Naive thymus-derived CD8-positive, alpha-beta T cell (primary cell): ENCODE measurements at regions not wholly inside any gene's neighbourhood (a gene's known extent, or its start where the extent isn't known, plus 50 kb on each side); places are given as distances from the start of the nearest gene placed in this dataset.
"Not testable (repeated sequence)": the region's sequence is repeated elsewhere in the genome, so short reads cannot be mapped to it uniquely, and the experiment has no call there.

Experiments used
- ATAC-seq, 2 donors: fragments of 150-1000 bp; cut with Tn5 transposase in 1 of 2; sonication (Bioruptor Pico), chemical (Tn5 transposase) in 1 of 2; 1 replicate in 1 of 2; 2 replicates in 1 of 2; pipeline ENCODE4 v1.10.0; 2021; ENCODE audit warnings: mild to moderate bottlenecking in 2 of 2, moderate library complexity in 2 of 2
- POLR2A ChIA-PET: fragments of 350-600 bp; sonication (Branson Sonifier 250); formaldehyde crosslinking; loops from one replicate; lab custom pipeline; 2021; ENCODE audit warnings: antibody characterized with exemption; lab: Charles Lee
- DNase-seq, 10 donors: peaks; one replicate each; pipeline versions ENCODE4 v3.0.0 to v3.0.0-alpha.2; 2020 to 2022
- H3K27ac Mint-ChIP-seq, 10 donors: one replicate each; pipeline ENCODE4 v1.8.0; 2020 to 2022; ENCODE audit warnings: mild to moderate bottlenecking in 10 of 10, mixed read lengths in 10 of 10, moderate library complexity in 4 of 10, inconsistent platforms in 1 of 10
- H3K27me3 Mint-ChIP-seq, 5 donors: one replicate each; pipeline ENCODE4 v1.8.0; 2021 to 2022; ENCODE audit warnings: mixed read lengths in 5 of 5
- H3K36me3 Mint-ChIP-seq, 3 donors: one replicate each; pipeline ENCODE4 v1.8.0; 2020 to 2022; ENCODE audit warnings: mixed read lengths in 3 of 3, mild to moderate bottlenecking in 2 of 3, inconsistent platforms in 1 of 3
- H3K4me1 Mint-ChIP-seq, 4 donors: one replicate each; pipeline ENCODE4 v1.8.0; 2021 to 2022; ENCODE audit warnings: mixed read lengths in 4 of 4
- H3K4me3 Mint-ChIP-seq, 10 donors: one replicate each; pipeline ENCODE4 v1.8.0; 2020 to 2022; ENCODE audit warnings: mild to moderate bottlenecking in 10 of 10, mixed read lengths in 10 of 10, moderate library complexity in 6 of 10, inconsistent platforms in 1 of 10
- H3K9me3 Mint-ChIP-seq, 9 donors: one replicate each; pipeline ENCODE4 v1.8.0; 2020 to 2022; ENCODE audit warnings: mixed read lengths in 9 of 9, mild to moderate bottlenecking in 3 of 9, inconsistent platforms in 1 of 9, moderate library complexity in 1 of 9

DNA sequence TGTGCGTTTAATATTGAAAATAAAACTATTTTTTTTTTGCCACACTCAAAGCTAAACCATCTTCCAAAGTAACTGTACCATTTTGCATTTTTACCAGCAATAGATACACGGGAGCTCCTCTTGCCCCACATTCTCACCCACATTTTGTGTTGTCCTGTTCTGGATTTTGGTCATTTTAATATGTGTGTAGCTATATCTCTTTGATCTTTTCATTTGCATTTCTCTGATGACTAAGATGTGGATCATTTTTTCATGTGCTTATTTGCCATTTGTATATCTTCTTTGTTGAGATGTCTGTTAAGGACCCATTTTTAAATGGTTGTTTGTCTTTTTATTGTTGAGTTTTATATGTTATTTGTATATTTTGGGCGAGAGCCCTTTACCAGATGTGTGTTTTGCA is 1543.5 kb downstream of the GRIK2 start:
- Mint-ChIP-seq H3K27me3 (no peaks in the 10 kb centered on the region), H3K4me1 (no peaks in the 10 kb centered on the region)
- POLR2A ChIA-PET = no interaction called here

DNA sequence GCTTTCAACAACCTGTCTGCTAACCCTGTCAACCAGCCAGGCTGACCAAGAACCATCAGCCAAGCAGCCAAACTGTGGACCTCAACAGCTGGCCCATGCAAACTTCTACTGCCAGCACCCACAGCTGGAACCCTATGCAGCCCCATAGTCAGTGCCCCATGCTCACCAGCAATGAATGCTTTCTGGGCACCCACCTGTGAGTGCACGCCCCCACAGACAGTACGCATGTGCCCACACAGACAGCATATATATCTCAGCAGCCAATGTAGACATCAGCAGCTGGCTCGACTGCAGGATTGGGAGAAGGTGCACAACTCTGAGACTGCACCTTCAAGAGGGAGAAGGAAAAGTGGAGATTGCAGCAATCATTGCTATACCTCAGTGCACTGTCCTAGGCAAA is 1534.6 kb downstream of the GRIK2 start:
- H3K9me3 Mint-ChIP-seq = peaks cover 0 to 10% (median 0%) of the 10 kb centered on the region in 9 donors
- POLR2A ChIA-PET = no interaction called here
- H3K4me3 Mint-ChIP-seq = no peak overlapping the region
- ATAC-seq (no peak), DNase-seq (no peak)
- no peaks in the 10 kb centered on the region for H3K4me1 Mint-ChIP-seq
- H3K36me3 Mint-ChIP-seq = no peaks in the 10 kb centered on the region
- H3K27ac Mint-ChIP-seq = no peak overlapping the region
- H3K27me3 Mint-ChIP-seq = no peaks in the 10 kb centered on the region

More for the DNA sequence above, 1543.5 kb downstream of the GRIK2 start:
- H3K27ac Mint-ChIP-seq = no peak overlapping the region
- ATAC-seq = no peak
- peaks cover 0 to 13% (median 0%) of the 10 kb centered on the region in 9 donors for H3K9me3 Mint-ChIP-seq
- no peaks in the 10 kb centered on the region for H3K36me3 Mint-ChIP-seq
- no peak overlapping the region for H3K4me3 Mint-ChIP-seq
- no peak for DNase-seq

DNA sequence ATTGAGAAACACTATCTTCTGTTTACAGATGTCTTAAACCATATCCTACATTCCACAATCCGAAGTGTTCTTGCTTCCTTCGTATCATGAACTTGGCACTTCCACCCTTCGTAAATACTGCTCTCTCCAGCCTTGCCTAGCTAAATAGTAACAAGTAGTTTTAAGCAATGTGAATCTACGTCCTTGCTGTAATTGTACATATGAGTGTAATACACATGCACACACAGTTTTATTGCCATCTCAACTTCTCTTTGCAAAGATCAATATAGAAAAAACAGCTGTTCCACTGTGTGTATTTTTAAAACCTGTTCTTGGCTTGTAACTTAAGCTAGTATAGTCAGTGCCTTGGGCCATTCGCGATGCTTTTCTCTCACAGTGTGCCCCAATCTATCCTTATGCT is 1524.7 kb downstream of the GRIK2 start:
- Mint-ChIP-seq H3K27me3 (no peaks in the 10 kb centered on the region), H3K4me1 (no peaks in the 10 kb centered on the region), H3K27ac (no peak overlapping the region), H3K9me3 (peaks cover 0 to 18% (median 3%) of the 10 kb centered on the region in 9 donors), H3K36me3 (no peaks in the 10 kb centered on the region), H3K4me3 (no peak overlapping the region)
- POLR2A ChIA-PET = no interaction called here
- DNase-seq (no peak), ATAC-seq (no peak)

GRCh38 chr6:102911571-102911970 is 1518.1 kb downstream of the GRIK2 start:
- Mint-ChIP-seq H3K4me3 (no peak overlapping the region), H3K9me3 (peaks cover 0 to 10% (median 4%) of the 10 kb centered on the region in 9 donors), H3K36me3 (no peaks in the 10 kb centered on the region), H3K4me1 (no peaks in the 10 kb centered on the region), H3K27ac (no peak overlapping the region), H3K27me3 (no peaks in the 10 kb centered on the region)
- POLR2A ChIA-PET = no interaction called here
- ATAC-seq = no peak
- no peak for DNase-seq

- H3K36me3 Mint-ChIP-seq, DNase-seq, H3K27ac Mint-ChIP-seq, H3K4me1 Mint-ChIP-seq, ATAC-seq, POLR2A ChIA-PET, H3K27me3 Mint-ChIP-seq, H3K4me3 Mint-ChIP-seq: not testable (repeated sequence)
- H3K9me3 Mint-ChIP-seq = peaks cover 0 to 15% (median 8%) of the 10 kb centered on the region in 9 donors
Observed at GRCh38 chr6:102910701-102911139, 1517.2 kb downstream of the GRIK2 start.

GRCh38 chr6:102907181-102907580 is 1513.7 kb downstream of the GRIK2 start:
- no peaks in the 10 kb centered on the region for H3K27me3 Mint-ChIP-seq
- H3K9me3 Mint-ChIP-seq = peaks cover 0 to 15% (median 11%) of the 10 kb centered on the region in 9 donors
- DNase-seq (no peak), ATAC-seq (no peak)
- no peak overlapping the region for H3K27ac Mint-ChIP-seq
- POLR2A ChIA-PET = no interaction called here
- no peaks in the 10 kb centered on the region for H3K36me3 Mint-ChIP-seq
- no peaks in the 10 kb centered on the region for H3K4me1 Mint-ChIP-seq
- H3K4me3 Mint-ChIP-seq = no peak overlapping the region

- no peak for ATAC-seq
- Mint-ChIP-seq H3K27ac (no peak overlapping the region), H3K36me3 (no peaks in the 10 kb centered on the region), H3K4me3 (no peak overlapping the region), H3K27me3 (no peaks in the 10 kb centered on the region), H3K9me3 (peaks cover 0 to 22% (median 10%) of the 10 kb centered on the region in 9 donors), H3K4me1 (no peaks in the 10 kb centered on the region)
- DNase-seq = no peak
- POLR2A ChIA-PET = no interaction called here
Observed at GRCh38 chr6:102902471-102902870, 1509.0 kb downstream of the GRIK2 start.

- POLR2A ChIA-PET = no interaction called here
- ATAC-seq (no peak), DNase-seq (no peak)
- no peaks in the 10 kb centered on the region for H3K4me1 Mint-ChIP-seq
- peaks cover 0 to 15% (median 3%) of the 10 kb centered on the region in 9 donors for H3K9me3 Mint-ChIP-seq
- no peak overlapping the region for H3K27ac Mint-ChIP-seq
- no peaks in the 10 kb centered on the region for H3K36me3 Mint-ChIP-seq
- no peaks in the 10 kb centered on the region for H3K27me3 Mint-ChIP-seq
- no peak overlapping the region for H3K4me3 Mint-ChIP-seq
Observed at GRCh38 chr6:102895683-102896082, 1502.2 kb downstream of the GRIK2 start.

DNA sequence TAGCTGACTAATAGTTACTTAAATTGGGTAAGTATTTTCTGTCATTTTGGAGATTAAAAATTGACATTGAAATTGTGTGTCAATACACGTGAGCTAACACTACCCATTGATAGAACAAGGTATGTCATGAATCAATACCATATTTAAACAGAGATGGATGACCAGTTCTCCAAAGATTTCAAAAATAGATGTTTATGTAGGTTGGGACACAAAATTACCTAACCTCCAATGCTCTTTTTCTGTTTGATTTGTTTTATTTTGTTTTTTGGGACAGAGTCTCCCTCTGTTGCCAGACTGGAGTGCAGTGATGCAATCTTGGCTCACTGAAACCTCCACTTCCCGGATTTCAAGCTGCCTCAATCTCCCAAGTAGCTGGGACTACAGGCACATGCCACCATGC is 1491.7 kb downstream of the GRIK2 start:
- Mint-ChIP-seq H3K27ac (no peak overlapping the region), H3K27me3 (no peaks in the 10 kb centered on the region), H3K9me3 (peaks cover 0 to 5% (median 0%) of the 10 kb centered on the region in 9 donors), H3K36me3 (no peaks in the 10 kb centered on the region), H3K4me1 (no peaks in the 10 kb centered on the region), H3K4me3 (no peak overlapping the region)
- POLR2A ChIA-PET = no interaction called here
- DNase-seq (no peak), ATAC-seq (no peak)

DNA sequence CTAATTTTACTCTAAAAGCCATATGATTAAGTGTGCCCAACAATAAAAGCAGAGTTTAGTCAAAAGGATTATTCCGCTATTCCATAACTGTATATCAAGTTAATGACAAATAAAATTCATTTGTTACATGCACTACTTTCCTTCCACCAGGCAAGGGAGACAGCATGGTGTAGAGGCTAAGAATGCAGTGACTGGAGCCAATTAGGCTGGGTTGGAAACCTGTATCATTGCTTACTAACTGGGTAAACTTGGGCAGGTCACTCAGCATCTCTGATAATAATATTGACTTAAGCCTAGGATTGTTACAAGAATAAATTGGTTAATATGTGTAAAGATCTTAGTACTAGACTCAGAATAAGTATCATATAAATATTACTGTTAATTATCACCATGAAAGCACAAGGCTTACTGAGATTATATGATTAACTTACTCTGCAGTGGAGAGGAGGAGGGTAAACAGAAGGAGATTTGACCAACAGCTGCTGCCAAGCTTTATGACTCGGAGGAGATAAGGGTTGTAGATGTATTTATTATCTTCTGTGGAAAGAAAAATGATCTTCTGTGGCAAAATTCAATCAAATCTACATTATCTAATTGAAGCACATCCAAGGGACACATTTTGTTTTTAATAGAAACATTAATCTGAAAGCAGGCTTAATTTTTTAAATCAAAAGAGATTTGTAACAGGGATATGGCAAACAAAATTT is 1459.9 kb downstream of the GRIK2 start:
- Mint-ChIP-seq H3K9me3 (peaks cover 0 to 3% (median 0%) of the 10 kb centered on the region in 9 donors), H3K27ac (no peak overlapping the region), H3K4me3 (no peak overlapping the region), H3K27me3 (peaks cover 0 to 3% (median 0%) of the 10 kb centered on the region in 5 donors), H3K36me3 (no peaks in the 10 kb centered on the region), H3K4me1 (peaks cover 0 to 2% (median 0%) of the 10 kb centered on the region in 4 donors)
- POLR2A ChIA-PET = no interaction called here
- DNase-seq = no peak
- ATAC-seq = no peak

- peaks cover 0 to 2% (median 0%) of the 10 kb centered on the region in 4 donors for H3K4me1 Mint-ChIP-seq
- no peak for DNase-seq
- H3K36me3 Mint-ChIP-seq = no peaks in the 10 kb centered on the region
- H3K27me3 Mint-ChIP-seq = peaks cover 0 to 3% (median 0%) of the 10 kb centered on the region in 5 donors
- H3K27ac Mint-ChIP-seq = no peak overlapping the region
- no peak for ATAC-seq
- H3K9me3 Mint-ChIP-seq = peaks cover 0 to 7% (median 0%) of the 10 kb centered on the region in 9 donors
- POLR2A ChIA-PET = no interaction called here
- H3K4me3 Mint-ChIP-seq = no peak overlapping the region
Observed at GRCh38 chr6:102848796-102849195, 1455.3 kb downstream of the GRIK2 start.

DNA sequence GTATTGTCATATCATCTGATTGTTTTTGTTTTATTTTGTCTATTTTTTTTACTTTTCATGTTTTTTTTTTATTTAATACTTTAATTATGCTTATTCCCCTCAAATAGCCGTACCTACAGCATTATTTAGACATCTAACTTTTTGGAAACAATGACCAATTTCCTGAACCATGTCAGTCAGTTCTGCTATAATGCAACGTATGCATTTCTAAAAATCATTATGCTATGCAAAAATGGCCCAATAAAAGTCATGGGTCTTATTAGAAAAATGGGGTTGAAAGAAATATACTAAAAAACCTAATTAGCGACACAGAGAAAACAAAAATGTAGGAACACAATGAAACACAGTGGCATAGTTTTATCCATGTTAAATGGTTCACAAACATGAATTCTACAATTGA is 1454.7 kb downstream of the GRIK2 start:
- peaks cover 0 to 2% (median 0%) of the 10 kb centered on the region in 4 donors for H3K4me1 Mint-ChIP-seq
- peaks cover 0 to 3% (median 0%) of the 10 kb centered on the region in 5 donors for H3K27me3 Mint-ChIP-seq
- ATAC-seq (no peak), DNase-seq (no peak)
- H3K36me3 Mint-ChIP-seq = no peaks in the 10 kb centered on the region
- no peak overlapping the region for H3K27ac Mint-ChIP-seq
- H3K9me3 Mint-ChIP-seq = peaks cover 0 to 7% (median 0%) of the 10 kb centered on the region in 9 donors
- POLR2A ChIA-PET = no interaction called here
- no peak overlapping the region for H3K4me3 Mint-ChIP-seq

DNA sequence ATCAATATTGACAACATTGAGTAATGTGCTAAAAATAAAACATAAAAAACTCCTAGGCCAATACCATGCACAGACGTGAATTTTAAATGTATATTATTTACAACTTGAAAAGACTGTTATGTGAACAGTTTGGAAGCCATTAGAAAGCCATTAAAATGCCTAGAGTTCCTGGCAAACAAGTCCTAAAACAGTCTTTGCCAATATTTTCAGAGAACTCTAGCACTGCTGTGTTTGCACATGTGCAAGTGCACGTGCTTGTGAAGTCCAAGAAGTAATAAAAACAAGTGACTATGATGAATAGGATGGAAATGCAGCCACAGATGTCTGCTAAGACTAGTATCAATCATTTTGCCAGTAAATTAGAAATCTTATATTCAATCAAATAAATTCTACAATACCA is 1447.6 kb downstream of the GRIK2 start:
- DNase-seq (no peak), ATAC-seq (no peak)
- H3K9me3 Mint-ChIP-seq = peaks cover 0 to 11% (median 0%) of the 10 kb centered on the region in 9 donors
- H3K27ac Mint-ChIP-seq = no peak overlapping the region
- H3K36me3 Mint-ChIP-seq = no peaks in the 10 kb centered on the region
- no peak overlapping the region for H3K4me3 Mint-ChIP-seq
- POLR2A ChIA-PET = no interaction called here
- H3K4me1 Mint-ChIP-seq = no peaks in the 10 kb centered on the region
- no peaks in the 10 kb centered on the region for H3K27me3 Mint-ChIP-seq

- Mint-ChIP-seq H3K9me3 (peaks cover 0 to 13% (median 2%) of the 10 kb centered on the region in 9 donors), H3K27ac (no peak overlapping the region), H3K4me1 (no peaks in the 10 kb centered on the region), H3K36me3 (peaks cover 0 to 5% (median 0%) of the 10 kb centered on the region in 3 donors), H3K27me3 (no peaks in the 10 kb centered on the region), H3K4me3 (no peak overlapping the region)
- POLR2A ChIA-PET = no interaction called here
- ATAC-seq (no peak), DNase-seq (no peak)
Observed at GRCh38 chr6:102832021-102832420, 1438.5 kb downstream of the GRIK2 start.
